K562 (cell line): ENCODE measurements at regions not wholly inside any gene's neighbourhood (a gene's known extent, or its start where the extent isn't known, plus 50 kb on each side); places are given as distances from the start of the nearest gene placed in this dataset.

Experiments used
- ATAC-seq: fragments of 200-7000 bp; cut with Tn5 transposase; 3 replicates; pipeline ENCODE4 v1.9.1; 2020; ENCODE audit warnings: moderate library complexity
- BruUV-seq: library from RNA; stranded (reverse); fragments of 400-500 nt; replicated peaks from 2 replicates; lab custom pipeline; 2021; lab: Mats Ljungman, UMichigan
- CTCF ChIA-PET: fragments of 300-600 bp; formaldehyde crosslinking; extraction: SDS; loops from one replicate; lab custom pipeline; 2021; ENCODE audit warnings: low intra/inter-chr PET ratio; lab: Yijun Ruan, JAX
- POLR2A ChIA-PET: fragments of 300-600, 350-650 bp; sonication (Branson Sonifier 250); formaldehyde crosslinking; extraction: SDS; loops from one replicate; lab custom pipeline; 2021; ENCODE audit warnings: antibody characterized with exemption, inconsistent platforms; lab: Yijun Ruan, JAX
- DNase-seq, 4 experiments: peaks; one replicate each; pipeline versions ENCODE4 v3.0.0 to v3.0.0-alpha.2; 2011 to 2018; ENCODE audit warnings: low spot score in 3 of 4, mixed read lengths in 3 of 4; ENCODE audit errors: extremely low read depth in 1 of 4
- FAIRE-seq: peaks from 2 replicates; lab custom pipeline; 2011; peaks lifted over from hg19 to GRCh38; lab: Jason Lieb, UNC
- H2AFZ ChIP-seq: 2 replicates; pipeline ENCODE4 v1.6.0; 2011; ENCODE audit warnings: low read depth, low read length, control low read depth, inconsistent platforms
- H3K27ac ChIP-seq: fragments of 200-600 bp; 3 replicates; pipeline ENCODE4 v1.8.0; 2011; ENCODE audit warnings: low read depth, mild to moderate bottlenecking, control low read depth, inconsistent platforms, low read length, moderate library complexity, mixed read lengths; ENCODE audit errors: extremely low read depth
- H3K27me3 ChIP-seq, 2 experiments: fragments of 300-600 bp in 1 of 2; 2 replicates in 1 of 2; 3 replicates in 1 of 2; pipeline versions ENCODE4 v1.6.0 to v1.8.0; 2011; ENCODE audit warnings: inconsistent platforms in 2 of 2, low read length in 2 of 2, mild to moderate bottlenecking in 1 of 2, mixed read lengths in 1 of 2, moderate library complexity in 1 of 2; ENCODE audit not compliant: control insufficient read depth in 2 of 2, insufficient read depth in 2 of 2
- H3K36me3 ChIP-seq: fragments of 300-600 bp; 3 replicates; pipeline ENCODE4 v1.8.0; 2011; ENCODE audit warnings: mild to moderate bottlenecking, low read length, inconsistent platforms; ENCODE audit not compliant: control insufficient read depth, insufficient read depth
- H3K4me1 ChIP-seq, 2 experiments: fragments of 200-600 bp in 1 of 2; replicated peaks in 1 of 2; 2 replicates in 1 of 2; 3 replicates in 1 of 2; pipeline versions ENCODE4 v1.5.1 to v1.8.0; 2011; ENCODE audit warnings: inconsistent platforms in 2 of 2, low read length in 2 of 2, mild to moderate bottlenecking in 1 of 2, mixed read lengths in 1 of 2, moderate library complexity in 1 of 2; ENCODE audit not compliant: control insufficient read depth in 2 of 2, insufficient read depth in 2 of 2
- H3K4me2 ChIP-seq: 2 replicates; pipeline ENCODE4 v1.6.1; 2011; ENCODE audit warnings: low read length, control low read depth, inconsistent platforms, mixed read lengths; ENCODE audit not compliant: insufficient read depth
- H3K4me3 ChIP-seq: fragments of 200-600 bp; sonication (generic), shearing (Covaris generic); 2 replicates; pipeline ENCODE4 v1.5.1; 2016; ENCODE audit warnings: control low read depth, inconsistent platforms
- H3K79me2 ChIP-seq: fragments of 200-600 bp; 3 replicates; pipeline ENCODE4 v1.8.0; 2011; ENCODE audit warnings: low read length, inconsistent platforms; ENCODE audit not compliant: control insufficient read depth, insufficient read depth
- H3K9ac ChIP-seq, 2 experiments: 2 replicates each; pipeline versions ENCODE4 v1.6.0 to v1.6.1; 2011; ENCODE audit warnings: low read depth in 2 of 2, low read length in 2 of 2, control low read depth in 1 of 2, inconsistent platforms in 1 of 2, mild to moderate bottlenecking in 1 of 2, mixed read lengths in 1 of 2; ENCODE audit not compliant: insufficient read depth in 1 of 2
- H3K9me1 ChIP-seq: one replicate; pipeline ENCODE4 v1.6.0; 2011; ENCODE audit warnings: inconsistent platforms, mild to moderate bottlenecking, low read length, moderate library complexity; ENCODE audit not compliant: control insufficient read depth, insufficient read depth
- H3K9me3 ChIP-seq: replicated peaks from 2 replicates; pipeline ENCODE4 v1.5.1; 2011; ENCODE audit warnings: low read depth, low read length, inconsistent platforms; ENCODE audit not compliant: control insufficient read depth, insufficient read depth
- H4K20me1 ChIP-seq: replicated peaks from 2 replicates; pipeline ENCODE4 v1.6.1; 2011; ENCODE audit warnings: low read length, inconsistent platforms, mixed read lengths; ENCODE audit not compliant: control insufficient read depth, insufficient read depth
- CEBPG ChIP-seq, 3 experiments: fragments of 200-800 bp in 1 of 3; sonication (Bioruptor generic) in 1 of 3; sonication (generic) in 1 of 3; formaldehyde crosslinking in 1 of 3; IDR thresholded peaks in 2 of 3; conservative IDR thresholded peaks in 1 of 3; 2 replicates each; pipeline versions ENCODE4 v1.6.1 to v1.8.0; 2016 to 2022; ENCODE audit warnings: missing compliant biosample characterization in 2 of 3, missing genetic modification characterization in 2 of 3, mild to moderate bottlenecking in 1 of 3, missing genetic modification reagents in 1 of 3
- MLLT1 ChIP-seq, 2 experiments: fragments of 450-650 bp; IDR thresholded peaks; 2 replicates each; pipeline ENCODE4 v1.6.1; 2016
- NCOA1 ChIP-seq: fragments of 450-650 bp; IDR thresholded peaks from 2 replicates; pipeline ENCODE4 v1.6.1; 2016; ENCODE audit warnings: low read depth
- SIN3A ChIP-seq, 2 experiments: fragments of 150-350 bp in 1 of 2; IDR thresholded peaks; 2 replicates each; pipeline ENCODE4 v1.6.1; 2011 to 2016; ENCODE audit warnings: borderline replicate concordance in 2 of 2, low read depth in 2 of 2, low read length in 2 of 2, mild to moderate bottlenecking in 2 of 2, moderate library complexity in 2 of 2; ENCODE audit not compliant: control insufficient read depth in 1 of 2
- STAT5B ChIP-seq: fragments of 250-450 bp; sonication (Bioruptor Pico); IDR thresholded peaks from 2 replicates; pipeline ENCODE4 v1.8.0; 2021; ENCODE audit warnings: mild to moderate bottlenecking, inconsistent platforms
- ZNF184 ChIP-seq: sonication (generic); formaldehyde crosslinking; IDR thresholded peaks from 2 replicates; pipeline ENCODE4 v1.5.0; 2020; ENCODE audit warnings: missing genetic modification reagents
- WGBS: fragments of 100-300 bp; shearing (Covaris generic); methylation state at CpG from one replicate; pipeline ENCODE4 v1.1.6; 2016; ENCODE audit warnings: low coverage, mixed read lengths; ENCODE audit not compliant: insufficient coverage; ENCODE audit errors: missing lambda C conversion rate; 5-methylcytosine and 5-hydroxymethylcytosine counted together
- in situ Hi-C: fragments of 300-500 bp; cut with MboI; formaldehyde crosslinking; loops from 4 replicates; pipeline ENCODE4 v1.15.0; 2018; ENCODE audit warnings: inconsistent platforms, mixed read lengths
- intact Hi-C: fragments of 100-400 bp; cut with micrococcal nuclease; formaldehyde crosslinking; loops from 2 replicates; pipeline ENCODE4 v1.14.2; 2022

DNA sequence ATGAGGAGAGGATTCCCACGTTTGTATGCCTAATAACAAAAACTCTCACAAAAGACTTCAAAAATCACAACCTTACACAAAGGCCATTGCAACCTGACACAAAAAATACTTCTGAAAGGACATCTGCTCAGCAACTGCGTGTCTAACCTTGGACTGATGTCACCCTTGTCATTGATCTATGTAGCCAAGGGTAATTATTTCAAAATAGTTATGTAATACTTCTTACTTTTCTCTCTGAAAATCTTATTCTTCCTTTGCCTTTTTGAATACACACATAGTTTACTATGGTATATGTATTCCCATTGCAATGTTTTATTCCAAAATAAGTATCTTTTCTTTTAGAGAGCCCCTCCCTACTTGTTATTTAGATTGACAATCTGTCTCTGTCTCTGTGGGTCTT lies 355.3 kb downstream of the MSX2 start:
- DNase-seq: no peak

More for the DNA sequence above, 355.3 kb downstream of the MSX2 start:
- ChIA-PET POLR2A (no interaction called here), CTCF (no interaction called here)
- H3K4me3 ChIP-seq: no peak overlapping the region
- BruUV-seq: no TSS peak
- 0% methylated on average over 2 of the region's 2 CpGs for WGBS
- H4K20me1 ChIP-seq: no peaks in the 10 kb centered on the region
- no peak overlapping the region for H3K4me2 ChIP-seq
- FAIRE-seq: no peak
- no peaks in the 10 kb centered on the region for H3K36me3 ChIP-seq
- no peak for ATAC-seq
- in situ Hi-C loops: no loop called here
- H3K4me1 ChIP-seq: no peaks in the 10 kb centered on the region
- TF ChIP-seq CEBPG (CRISPR knock-in tag; IDR thresholded peaks at IDR 0.05) (no peak), CEBPG (tag; conservative IDR thresholded peaks at IDR 0.05 in 1 of 2, IDR thresholded peaks at IDR 0.05 in 1 of 2) (no peak), MLLT1 (IDR thresholded peaks at IDR 0.05) (no peak), ZNF184 (CRISPR knock-in tag) (no peak), STAT5B (CRISPR knock-in tag) (no peak), NCOA1 (no peak), SIN3A (IDR thresholded peaks at IDR 0.05; ENCODE audit: borderline replicate concordance in 2 of 2, control insufficient read depth in 1 of 2, low read depth in 2 of 2, low read length in 2 of 2) (no peak)
- intact Hi-C loops: no loop called here
- no peaks in the 10 kb centered on the region for H3K9me1 ChIP-seq
- no peak overlapping the region for H3K9ac ChIP-seq
- H3K79me2 ChIP-seq: no peaks in the 10 kb centered on the region
- H2AFZ ChIP-seq: no peak overlapping the region
- H3K27ac ChIP-seq: no peak overlapping the region
- no peaks in the 10 kb centered on the region for H3K27me3 ChIP-seq
- no peaks in the 10 kb centered on the region for H3K9me3 ChIP-seq
